Activated T-cell treated with anti-CD3 and anti-CD28 coated beads, Interleukin-2, amount 50 U/mL, for 72 hours (primary cell): ENCODE measurements at regions not wholly inside any gene's neighbourhood (a gene's known extent, or its start where the extent isn't known, plus 50 kb on each side); places are given as distances from the start of the nearest gene placed in this dataset.

Experiments
- ATAC-seq, 2 donors: fragments of 150-1000 bp; cut with Tn5 transposase; replicated peaks in 1 of 2; 2 replicates each; pipeline ENCODE4 v1.10.0; 2021; ENCODE audit warnings: moderate library complexity in 2 of 2, mild to moderate bottlenecking in 1 of 2
- DNase-seq, 2 donors: peaks; one replicate each; pipeline ENCODE4 v3.0.0; 2021 to 2022; ENCODE audit warnings: mixed read lengths in 1 of 2
- H3K27ac Mint-ChIP-seq: one replicate; pipeline ENCODE4 v1.8.0; 2022; ENCODE audit warnings: mild to moderate bottlenecking, moderate library complexity, mixed read lengths
- H3K27me3 Mint-ChIP-seq: one replicate; pipeline ENCODE4 v1.8.0; 2022; ENCODE audit warnings: low read depth, mixed read lengths
- H3K36me3 Mint-ChIP-seq, 2 donors: one replicate each; pipeline ENCODE4 v1.8.0; 2022; ENCODE audit warnings: mixed read lengths in 2 of 2, mild to moderate bottlenecking in 1 of 2; ENCODE audit not compliant: insufficient read depth in 2 of 2
- H3K4me1 Mint-ChIP-seq: one replicate; pipeline ENCODE4 v1.8.0; 2022; ENCODE audit warnings: low read depth, mixed read lengths
- H3K4me3 Mint-ChIP-seq, 2 donors: one replicate each; pipeline ENCODE4 v1.8.0; 2022; ENCODE audit warnings: mild to moderate bottlenecking in 2 of 2, mixed read lengths in 2 of 2, moderate library complexity in 2 of 2
- H3K9me3 Mint-ChIP-seq, 2 donors: one replicate each; pipeline ENCODE4 v1.8.0; 2022; ENCODE audit warnings: mixed read lengths in 2 of 2

DNA sequence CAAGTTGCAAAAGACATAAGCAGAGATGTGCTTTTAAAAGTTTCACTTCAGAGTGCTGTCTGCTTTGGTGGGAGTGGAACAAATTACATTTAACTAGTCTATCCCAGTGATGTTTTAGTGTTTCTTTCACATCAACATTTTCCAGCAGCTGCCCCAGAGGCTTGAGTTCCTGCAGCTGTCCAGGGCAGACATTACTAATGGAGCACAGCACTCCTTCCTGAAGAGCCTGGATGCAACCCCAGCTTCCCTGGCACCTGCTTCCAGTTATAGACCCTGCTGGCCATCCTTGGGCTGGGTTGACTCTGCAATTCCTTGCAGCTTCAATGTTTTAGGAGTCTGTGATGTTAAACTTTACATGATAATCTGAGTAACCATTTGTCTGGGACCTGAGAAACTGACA lies 61.4 kb upstream of the PIRT start:
- no peaks in the 10 kb centered on the region for H3K27me3 Mint-ChIP-seq
- H3K4me3 Mint-ChIP-seq = no peak overlapping the region
- H3K4me1 Mint-ChIP-seq = no peaks in the 10 kb centered on the region

DNA sequence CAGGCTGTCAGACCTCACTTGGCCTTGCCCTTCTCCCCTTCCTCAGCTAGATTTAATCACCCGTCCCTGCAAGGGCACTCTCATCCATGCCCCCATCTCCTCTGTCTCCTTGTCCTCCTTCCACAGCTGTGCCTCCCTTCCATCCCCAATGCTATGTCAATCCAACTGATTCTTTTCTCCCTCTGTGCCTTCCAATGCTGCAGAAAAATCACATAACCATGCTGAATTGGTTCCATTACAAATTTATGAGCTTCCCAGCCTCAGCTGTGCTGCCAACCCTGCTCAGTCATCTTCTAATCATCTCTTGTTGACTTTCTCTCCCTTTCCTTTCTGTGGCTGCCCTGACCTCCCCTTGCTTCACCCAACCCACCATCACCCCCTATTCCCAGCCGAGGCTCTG lies 56.3 kb upstream of the PIRT start:
- Mint-ChIP-seq H3K4me1 (no peaks in the 10 kb centered on the region), H3K4me3 (no peak overlapping the region), H3K9me3 (peaks cover 0 to 1% of the 10 kb centered on the region in 2 donors), H3K27me3 (no peaks in the 10 kb centered on the region), H3K36me3 (no peaks in the 10 kb centered on the region), H3K27ac (no peak overlapping the region)
- no peak for DNase-seq
- no peak for ATAC-seq

More for the DNA sequence above, 61.4 kb upstream of the PIRT start:
- ATAC-seq = no peak
- no peak overlapping the region for H3K27ac Mint-ChIP-seq
- H3K9me3 Mint-ChIP-seq = peaks cover 0 to 1% of the 10 kb centered on the region in 2 donors
- no peak for DNase-seq
- no peaks in the 10 kb centered on the region for H3K36me3 Mint-ChIP-seq

GRCh38 chr17:10888858-10889257 lies 51.0 kb upstream of the PIRT start:
- ATAC-seq (no peak), DNase-seq (no peak)
- H3K27me3 Mint-ChIP-seq = peaks cover 6% of the 10 kb centered on the region
- no peaks in the 10 kb centered on the region for H3K9me3 Mint-ChIP-seq
- no peak overlapping the region for H3K27ac Mint-ChIP-seq
- H3K4me1 Mint-ChIP-seq = no peaks in the 10 kb centered on the region
- peaks cover 0 to 1% of the 10 kb centered on the region in 2 donors for H3K36me3 Mint-ChIP-seq
- H3K4me3 Mint-ChIP-seq = no peak overlapping the region
